Stimulated activated CD8-positive, alpha-beta memory T cell treated with anti-CD3 and anti-CD28 coated beads, Interleukin-2, amount 100 ng/mL, for 48 hours (primary cell): ENCODE measurements at regions not wholly inside any gene's neighbourhood (a gene's known extent, or its start where the extent isn't known, plus 50 kb on each side); places are given as distances from the start of the nearest gene placed in this dataset.
"Not testable (repeated sequence)": the region's sequence is repeated elsewhere in the genome, so short reads cannot be mapped to it uniquely, and the experiment has no call there.

ENCODE experiments used
- DNase-seq, 2 donors: peaks; one replicate each; pipeline ENCODE4 v3.0.0-alpha.2; 2020; ENCODE audit warnings: low read depth in 2 of 2

- no peak for DNase-seq
Measured at GRCh38 chr22:22697377-22698117, 53.1 kb downstream of the GGTLC2 start.

GRCh38 chr22:22698263-22698750, 53.9 kb downstream of the GGTLC2 start:
- no peak for DNase-seq

GRCh38 chr22:22700631-22701030, 56.2 kb downstream of the GGTLC2 start:
- no peak for DNase-seq

GRCh38 chr22:22701557-22701956, 57.1 kb downstream of the GGTLC2 start:
- DNase-seq = not testable (repeated sequence)

GRCh38 chr22:22702237-22703202, 58.1 kb downstream of the GGTLC2 start:
- no peak for DNase-seq

- no peak for DNase-seq
Measured at GRCh38 chr22:22703203-22703570, 58.8 kb downstream of the GGTLC2 start.

GRCh38 chr22:22703715-22704114, 59.3 kb downstream of the GGTLC2 start:
- no peak for DNase-seq

GRCh38 chr22:22704156-22704946, 59.9 kb downstream of the GGTLC2 start:
- no peak for DNase-seq

GRCh38 chr22:22705328-22706100, 61.1 kb downstream of the GGTLC2 start:
- DNase-seq = no peak

GRCh38 chr22:22706253-22706915, 62.0 kb downstream of the GGTLC2 start:
- DNase-seq = no peak

- no peak for DNase-seq
Measured at GRCh38 chr22:22709719-22710445, 65.5 kb downstream of the GGTLC2 start.

- DNase-seq = peak; percentile 65 to 71
Measured at GRCh38 chr22:22710719-22711531, 66.5 kb downstream of the GGTLC2 start.

GRCh38 chr22:22711532-22711913, 67.1 kb downstream of the GGTLC2 start:
- DNase-seq = no peak

- DNase-seq = no peak
Measured at GRCh38 chr22:22712092-22712658, 67.8 kb downstream of the GGTLC2 start.

GRCh38 chr22:22712666-22713365, 68.4 kb downstream of the GGTLC2 start:
- DNase-seq = no peak

- no peak for DNase-seq
Measured at GRCh38 chr22:22713416-22713815, 69.0 kb downstream of the GGTLC2 start.

- no peak for DNase-seq
Measured at GRCh38 chr22:22714600-22715335, 70.4 kb downstream of the GGTLC2 start.
